Activated naive CD4-positive, alpha-beta T cell treated with anti-CD3 and anti-CD28 coated beads for 36 hours (primary cell): ENCODE measurements at regions not wholly inside any gene's neighbourhood (a gene's known extent, or its start where the extent isn't known, plus 50 kb on each side); places are given as distances from the start of the nearest gene placed in this dataset.

Experiments
- CTCF ChIA-PET: fragments of 350-600 bp; sonication (Branson Sonifier 250); formaldehyde crosslinking; loops from one replicate; lab custom pipeline; 2021; ENCODE audit warnings: antibody characterized with exemption; lab: Charles Lee
- DNase-seq: peaks from one replicate; pipeline ENCODE4 v3.0.0-alpha.2; 2020
- H3K27ac Mint-ChIP-seq: one replicate; pipeline ENCODE4 v1.8.0; 2021; ENCODE audit warnings: mild to moderate bottlenecking, mixed read lengths
- H3K27me3 Mint-ChIP-seq: one replicate; pipeline ENCODE4 v1.8.0; 2021; ENCODE audit warnings: low read depth, mixed read lengths
- H3K36me3 Mint-ChIP-seq: one replicate; pipeline ENCODE4 v1.8.0; 2021; ENCODE audit warnings: low read depth, mixed read lengths
- H3K4me1 Mint-ChIP-seq: one replicate; pipeline ENCODE4 v1.8.0; 2021; ENCODE audit warnings: low read depth, mixed read lengths
- H3K4me3 Mint-ChIP-seq: one replicate; pipeline ENCODE4 v1.8.0; 2021; ENCODE audit warnings: mild to moderate bottlenecking, moderate library complexity, mixed read lengths
- H3K9me3 Mint-ChIP-seq: one replicate; pipeline ENCODE4 v1.8.0; 2021; ENCODE audit warnings: mixed read lengths
- intact Hi-C: fragments of 100-400 bp; cut with micrococcal nuclease; formaldehyde crosslinking; loops from one replicate; pipeline ENCODE4 v1.15.1; 2023

DNA sequence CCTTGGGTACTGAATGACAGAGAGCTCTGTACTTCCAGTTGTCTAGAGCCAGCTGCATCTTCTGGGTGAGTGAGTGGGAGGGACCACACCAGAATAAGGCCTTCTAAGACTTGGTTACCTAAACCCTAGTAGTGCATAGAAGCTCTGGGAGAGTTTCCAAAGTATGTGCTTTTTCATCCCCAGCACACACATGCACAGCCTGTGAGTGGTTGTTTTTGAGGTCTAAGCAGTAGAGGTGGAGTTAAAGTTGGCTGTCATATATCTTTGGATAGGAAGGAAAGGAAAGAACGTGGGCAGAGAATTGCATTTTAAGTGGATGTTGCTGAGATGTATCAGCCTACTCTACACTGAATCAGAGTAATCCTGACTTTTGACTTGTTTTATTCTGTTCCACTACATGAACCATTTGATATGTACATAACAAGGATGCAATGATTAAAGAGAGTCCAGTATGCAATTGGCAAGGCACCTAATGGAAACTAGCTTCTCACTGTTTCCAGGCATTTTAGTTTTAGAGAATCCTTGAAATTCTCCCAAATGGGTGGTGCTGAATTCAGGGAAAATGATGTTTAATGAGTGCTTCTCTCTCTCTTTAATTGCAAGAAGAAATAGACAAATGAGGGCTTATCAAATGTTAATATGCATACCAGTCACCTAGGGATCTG, 51.8 kb upstream of the PRICKLE1 start:
- Mint-ChIP-seq H3K36me3 (no peaks in the 10 kb centered on the region), H3K27me3 (peaks cover 2% of the 10 kb centered on the region), H3K4me3 (no peak overlapping the region), H3K9me3 (no peaks in the 10 kb centered on the region), H3K4me1 (no peaks in the 10 kb centered on the region), H3K27ac (no peak overlapping the region)
- intact Hi-C loops: no loop called here
- CTCF ChIA-PET: no interaction called here
- no peak for DNase-seq

GRCh38 chr12:42640391-42640790, 50.8 kb upstream of the PRICKLE1 start:
- H3K4me1 Mint-ChIP-seq: no peaks in the 10 kb centered on the region
- no peak overlapping the region for H3K27ac Mint-ChIP-seq
- no peak overlapping the region for H3K4me3 Mint-ChIP-seq
- CTCF ChIA-PET: no interaction called here
- peaks cover 2% of the 10 kb centered on the region for H3K27me3 Mint-ChIP-seq
- H3K9me3 Mint-ChIP-seq: no peaks in the 10 kb centered on the region
- intact Hi-C loops: no loop called here
- DNase-seq: no peak
- no peaks in the 10 kb centered on the region for H3K36me3 Mint-ChIP-seq

- Mint-ChIP-seq H3K4me3 (no peak overlapping the region), H3K27me3 (peaks cover 2% of the 10 kb centered on the region), H3K4me1 (no peaks in the 10 kb centered on the region), H3K9me3 (no peaks in the 10 kb centered on the region), H3K27ac (no peak overlapping the region), H3K36me3 (no peaks in the 10 kb centered on the region)
- intact Hi-C loops: no loop called here
- DNase-seq: no peak
- CTCF ChIA-PET: no interaction called here
Measured at GRCh38 chr12:42639556-42639955, 50.0 kb upstream of the PRICKLE1 start.
